ENCODE measurements at regions not wholly inside any gene's neighbourhood (a gene's known extent, or its start where the extent isn't known, plus 50 kb on each side); places are given as distances from the start of the nearest gene placed in this dataset.

DNA sequence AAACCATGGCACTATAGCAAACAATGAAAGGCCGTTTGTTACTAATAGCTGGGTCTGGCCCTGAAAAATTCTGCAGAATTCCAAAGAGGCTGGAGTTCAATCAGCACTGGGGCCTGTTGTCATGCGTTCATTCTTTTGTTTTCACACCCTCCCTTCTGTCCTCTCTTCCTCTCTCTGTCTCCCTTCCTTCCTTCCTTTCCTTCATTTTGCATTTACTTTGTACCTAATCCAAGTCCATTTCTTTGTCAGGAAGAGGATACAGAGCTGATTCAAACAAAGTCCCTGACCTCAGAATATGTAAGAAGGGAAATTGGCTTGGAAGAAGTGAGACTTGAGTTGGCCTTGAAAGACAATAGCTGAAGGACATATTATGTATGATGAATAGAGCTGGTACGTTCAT lies 119.6 kb upstream of the LDB2 start:
- Mint-ChIP-seq H3K36me3 (ENCODE audit: low read depth) (no peaks in the 10 kb centered on the region), H3K4me3 (no peak overlapping the region), H3K27ac (no peak overlapping the region), H3K4me1 (ENCODE audit: low read depth) (no peaks in the 10 kb centered on the region), H3K27me3 (peaks cover 13% of the 10 kb centered on the region), H3K9me3 (no peaks in the 10 kb centered on the region)
- DNase-seq (no peak), ATAC-seq (no peak)
- CTCF ChIA-PET: no interaction called here
- TF ChIP-seq, protein P1, sequence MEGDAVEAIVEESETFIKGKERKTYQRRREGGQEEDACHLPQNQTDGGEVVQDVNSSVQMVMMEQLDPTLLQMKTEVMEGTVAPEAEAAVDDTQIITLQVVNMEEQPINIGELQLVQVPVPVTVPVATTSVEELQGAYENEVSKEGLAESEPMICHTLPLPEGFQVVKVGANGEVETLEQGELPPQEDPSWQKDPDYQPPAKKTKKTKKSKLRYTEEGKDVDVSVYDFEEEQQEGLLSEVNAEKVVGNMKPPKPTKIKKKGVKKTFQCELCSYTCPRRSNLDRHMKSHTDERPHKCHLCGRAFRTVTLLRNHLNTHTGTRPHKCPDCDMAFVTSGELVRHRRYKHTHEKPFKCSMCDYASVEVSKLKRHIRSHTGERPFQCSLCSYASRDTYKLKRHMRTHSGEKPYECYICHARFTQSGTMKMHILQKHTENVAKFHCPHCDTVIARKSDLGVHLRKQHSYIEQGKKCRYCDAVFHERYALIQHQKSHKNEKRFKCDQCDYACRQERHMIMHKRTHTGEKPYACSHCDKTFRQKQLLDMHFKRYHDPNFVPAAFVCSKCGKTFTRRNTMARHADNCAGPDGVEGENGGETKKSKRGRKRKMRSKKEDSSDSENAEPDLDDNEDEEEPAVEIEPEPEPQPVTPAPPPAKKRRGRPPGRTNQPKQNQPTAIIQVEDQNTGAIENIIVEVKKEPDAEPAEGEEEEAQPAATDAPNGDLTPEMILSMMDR (IDR thresholded peaks at IDR 0.05): no peak
- intact Hi-C loops (cut with micrococcal nuclease): no loop called here
- POLR2A ChIA-PET: interaction anchor here (0.6 kb wide), 1 partner anchor 60 kb away, joined by 7 read pairs; no protein-coding TSS in a partner anchor

DNA sequence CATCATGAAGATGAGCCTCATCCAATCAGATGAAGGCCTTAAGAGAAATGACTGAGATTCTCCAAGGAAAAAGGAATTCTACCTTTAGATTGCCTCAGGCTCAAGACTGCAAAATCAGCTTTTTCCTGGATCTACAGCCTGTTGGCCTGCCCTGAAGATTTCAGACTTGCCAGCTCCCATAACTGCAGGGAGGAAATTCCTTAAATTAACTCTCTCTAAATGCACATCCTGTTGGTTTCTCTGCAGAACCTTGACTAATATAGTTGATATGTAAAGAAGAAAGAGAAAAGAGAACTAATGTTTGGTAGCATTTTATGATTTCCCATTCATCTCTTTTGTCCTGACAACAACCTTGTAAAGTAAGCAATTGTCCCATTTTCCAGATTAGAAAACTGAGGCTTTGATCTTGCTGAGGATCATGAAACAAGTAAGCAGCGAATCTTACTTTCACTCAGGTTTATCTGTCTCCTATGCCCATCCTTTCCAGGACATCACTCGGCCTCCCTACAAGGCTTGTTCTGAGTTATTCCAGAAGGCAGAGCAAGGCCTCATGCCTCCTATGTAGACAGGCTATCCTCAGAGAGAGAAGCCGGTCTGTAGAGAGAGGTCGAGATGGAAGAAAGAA lies 115.0 kb upstream of the LDB2 start:
- CTCF ChIA-PET: no interaction called here
- no peak overlapping the region for H3K27ac Mint-ChIP-seq
- H3K27me3 Mint-ChIP-seq: peaks cover 3% of the 10 kb centered on the region
- no peaks in the 10 kb centered on the region for H3K9me3 Mint-ChIP-seq
- TF ChIP-seq, protein P1 (IDR thresholded peaks at IDR 0.05): no peak
- no peaks in the 10 kb centered on the region for H3K4me1 Mint-ChIP-seq (ENCODE audit: low read depth)
- H3K4me3 Mint-ChIP-seq: no peak overlapping the region
- H3K36me3 Mint-ChIP-seq (ENCODE audit: low read depth): no peaks in the 10 kb centered on the region
- intact Hi-C loops (cut with micrococcal nuclease): no loop called here
- ATAC-seq: no peak
- no peak for DNase-seq
- POLR2A ChIA-PET: no interaction called here

DNA sequence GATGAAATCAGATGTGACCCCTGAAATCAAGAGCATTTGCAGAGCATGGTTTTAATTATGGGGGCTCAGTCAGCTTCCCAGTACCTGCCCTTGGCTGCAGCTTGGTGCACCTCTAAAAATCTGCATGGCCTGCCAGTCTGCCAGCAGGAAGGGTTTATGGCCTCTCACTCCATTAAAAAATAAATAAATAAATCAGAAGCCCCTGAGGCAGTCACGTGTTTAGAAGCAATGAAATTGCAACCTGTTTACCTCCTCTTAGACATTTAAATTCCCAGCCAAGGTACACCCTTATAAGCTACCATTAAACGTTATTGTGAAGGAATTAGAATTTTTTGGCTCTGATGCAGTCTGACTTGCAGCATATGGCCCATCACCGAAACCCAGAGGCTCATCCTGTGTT lies 114.0 kb upstream of the LDB2 start:
- DNase-seq: no peak
- peaks cover 1% of the 10 kb centered on the region for H3K27me3 Mint-ChIP-seq
- ChIA-PET POLR2A (no interaction called here), CTCF (no interaction called here)
- H3K27ac Mint-ChIP-seq: no peak overlapping the region
- no peaks in the 10 kb centered on the region for H3K36me3 Mint-ChIP-seq (ENCODE audit: low read depth)
- H3K4me1 Mint-ChIP-seq (ENCODE audit: low read depth): no peaks in the 10 kb centered on the region
- H3K4me3 Mint-ChIP-seq: no peak overlapping the region
- TF ChIP-seq, protein P1 (IDR thresholded peaks at IDR 0.05): no peak
- no peak for ATAC-seq
- intact Hi-C loops (cut with micrococcal nuclease): no loop called here
- no peaks in the 10 kb centered on the region for H3K9me3 Mint-ChIP-seq

DNA sequence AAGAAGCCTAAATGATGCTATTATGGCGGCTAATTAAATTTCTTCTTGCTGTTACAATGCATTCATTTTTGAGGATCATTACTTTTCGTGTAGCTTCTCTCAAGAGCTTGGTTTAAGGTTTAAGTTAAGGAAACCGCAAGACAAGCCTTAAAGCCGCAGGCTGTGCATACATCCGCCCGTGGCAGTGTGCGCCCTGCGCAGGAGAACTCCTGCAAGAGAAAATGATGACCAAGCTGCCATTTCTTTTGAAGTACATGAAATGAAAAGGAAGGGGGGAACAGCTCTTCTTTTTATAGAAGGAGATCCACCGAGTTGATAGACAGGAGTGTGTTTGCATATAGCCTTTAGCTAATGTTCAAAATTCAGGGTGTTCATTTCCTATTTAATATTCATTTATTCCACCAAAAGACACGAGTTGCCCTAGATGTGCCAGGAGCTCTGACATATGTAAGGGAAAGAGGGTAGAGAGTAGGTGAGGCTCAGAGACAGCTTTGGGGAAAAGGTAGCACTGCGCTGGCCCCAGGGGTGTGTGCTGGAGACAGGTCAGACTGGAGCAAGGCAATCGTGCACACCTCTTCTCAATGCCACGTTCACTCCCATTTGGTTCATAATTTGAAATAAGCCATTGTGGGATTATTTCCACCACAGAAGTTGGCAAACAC lies 112.1 kb upstream of the LDB2 start:
- no peak overlapping the region for H3K4me3 Mint-ChIP-seq
- TF ChIP-seq, protein P1 (IDR thresholded peaks at IDR 0.05): no peak
- H3K9me3 Mint-ChIP-seq: no peaks in the 10 kb centered on the region
- H3K27ac Mint-ChIP-seq: no peak overlapping the region
- ChIA-PET CTCF (no interaction called here), POLR2A (no interaction called here)
- H3K36me3 Mint-ChIP-seq (ENCODE audit: low read depth): no peaks in the 10 kb centered on the region
- no peak for DNase-seq
- intact Hi-C loops (cut with micrococcal nuclease): no loop called here
- H3K4me1 Mint-ChIP-seq (ENCODE audit: low read depth): no peaks in the 10 kb centered on the region
- peaks cover 7% of the 10 kb centered on the region for H3K27me3 Mint-ChIP-seq
- no peak for ATAC-seq

DNA sequence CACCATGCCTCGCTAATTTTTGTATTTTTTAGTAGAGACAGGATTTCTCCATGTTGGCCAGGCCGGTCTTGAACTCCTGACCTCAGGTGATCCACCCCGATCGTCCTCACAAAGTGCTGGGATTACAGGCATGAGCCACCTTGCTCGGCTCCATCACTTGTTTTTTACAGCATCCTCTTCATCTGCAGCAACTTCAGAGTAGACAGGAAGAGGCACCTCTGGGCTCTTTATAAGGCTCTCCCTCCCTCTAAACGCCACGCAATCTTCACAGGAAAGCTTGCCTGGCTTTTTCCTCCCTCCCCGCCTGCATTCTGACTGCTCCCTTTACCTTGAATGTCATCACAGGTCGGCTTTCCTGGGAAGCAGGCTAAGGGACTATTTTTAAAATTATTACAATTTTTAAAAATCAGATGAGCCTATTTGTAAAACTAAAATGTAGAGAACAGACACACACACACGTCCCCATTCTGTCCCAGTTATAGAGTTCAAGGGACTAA lies 111.5 kb upstream of the LDB2 start:
- H3K27ac Mint-ChIP-seq: no peak overlapping the region
- no peaks in the 10 kb centered on the region for H3K36me3 Mint-ChIP-seq (ENCODE audit: low read depth)
- intact Hi-C loops (cut with micrococcal nuclease): no loop called here
- H3K27me3 Mint-ChIP-seq: peaks cover 7% of the 10 kb centered on the region
- no peak overlapping the region for H3K4me3 Mint-ChIP-seq
- DNase-seq: no peak
- ChIA-PET CTCF (no interaction called here), POLR2A (no interaction called here)
- H3K9me3 Mint-ChIP-seq: no peaks in the 10 kb centered on the region
- ATAC-seq: no peak
- H3K4me1 Mint-ChIP-seq (ENCODE audit: low read depth): no peaks in the 10 kb centered on the region
- TF ChIP-seq, protein P1 (IDR thresholded peaks at IDR 0.05): no peak

Data from activated CD8-positive, alpha-beta T cell treated with anti-CD3 and anti-CD28 coated beads for 36 hours (primary cell).